HG03135 (cell line): ENCODE measurements at regions not wholly inside any gene's neighbourhood (a gene's known extent, or its start where the extent isn't known, plus 50 kb on each side); places are given as distances from the start of the nearest gene placed in this dataset.
"Not testable (repeated sequence)": the region's sequence is repeated elsewhere in the genome, so short reads cannot be mapped to it uniquely, and the experiment has no call there.

Source experiments
- ATAC-seq: cut with Tn5 transposase; IDR thresholded peaks from one replicate; pipeline ENCODE4 v1.9.1; 2021; ENCODE audit warnings: mild to moderate bottlenecking, moderate library complexity; ENCODE audit not compliant: unreplicated experiment

- ATAC-seq, result no peak
These were observed 376.0 kb downstream of the TFEC start for GRCh38 chr7:115654384-115655214.

DNA sequence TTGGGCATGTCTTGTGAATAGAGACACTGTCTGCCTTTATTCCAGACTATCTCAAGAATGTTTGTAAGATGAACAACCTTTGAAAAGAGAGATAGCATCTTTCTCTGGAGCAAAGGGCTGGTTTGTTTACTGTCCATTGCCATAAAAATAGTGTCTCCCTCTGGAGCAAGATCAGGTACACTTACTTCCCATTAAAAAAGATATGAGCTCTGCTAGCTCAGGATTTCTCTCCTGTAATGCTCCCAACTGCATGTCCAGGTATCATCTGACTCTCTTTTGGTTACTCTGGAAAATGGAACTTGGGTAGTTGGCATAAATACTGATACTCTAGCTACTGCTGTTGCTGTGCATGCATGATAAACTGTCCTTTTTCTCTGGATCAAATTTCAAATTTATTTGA, 381.1 kb downstream of the TFEC start:
- ATAC-seq, result no peak

DNA sequence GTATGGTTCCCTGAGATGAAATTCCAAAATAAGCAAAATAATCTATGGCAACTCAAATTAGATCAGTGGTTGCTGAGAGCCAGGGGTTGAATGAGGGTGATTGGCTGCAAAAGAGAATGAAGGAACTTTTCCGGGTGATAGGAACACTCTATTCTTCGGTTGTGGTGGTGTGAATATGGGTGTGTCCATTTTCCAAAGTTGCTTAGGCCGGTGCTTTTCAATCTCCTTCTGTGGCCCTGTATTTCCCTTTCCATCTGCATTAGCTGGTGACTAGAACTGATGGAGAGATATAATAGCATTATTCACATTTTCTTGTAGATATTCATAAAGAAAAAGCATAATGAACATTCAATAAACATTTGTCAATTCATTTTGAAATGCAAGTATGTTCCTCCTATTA, 382.9 kb downstream of the TFEC start:
- no peak for ATAC-seq

DNA sequence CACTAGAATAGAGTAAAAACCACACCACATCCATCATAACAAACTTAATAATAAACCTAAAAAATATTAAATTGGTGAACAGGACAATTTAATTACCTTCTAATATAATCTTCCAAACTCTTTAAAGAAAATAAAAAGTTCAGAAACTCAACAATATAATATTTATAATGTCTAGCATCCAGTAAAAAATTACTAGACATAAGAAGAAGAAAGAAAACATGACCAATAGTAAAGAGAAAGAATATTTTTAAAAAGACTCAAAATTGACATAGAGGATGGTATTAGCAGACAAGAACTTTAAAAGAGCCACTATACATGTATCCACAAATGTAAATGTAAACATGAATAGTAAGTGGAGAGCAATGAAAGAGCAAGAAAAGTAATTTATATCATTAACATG, 388.4 kb downstream of the TFEC start:
- ATAC-seq, result no peak

DNA sequence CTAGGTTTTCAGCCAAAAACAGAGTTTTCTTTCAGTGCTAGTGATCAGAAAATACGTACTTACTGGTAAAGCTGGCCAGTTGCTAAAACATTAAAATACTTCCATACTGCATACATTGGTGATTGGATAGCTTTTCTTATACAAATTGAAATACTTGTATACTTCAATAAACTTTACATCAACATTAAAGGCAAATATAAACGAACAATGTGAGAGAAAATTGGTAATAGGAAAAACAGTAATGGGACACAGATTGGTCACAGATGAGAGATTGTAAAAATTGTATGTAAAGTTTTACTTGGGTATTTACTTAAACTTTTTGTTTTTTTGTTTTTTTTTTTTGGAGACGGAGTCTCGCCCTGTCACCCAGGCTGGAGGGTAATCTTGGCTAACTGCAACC, 391.7 kb downstream of the TFEC start:
- ATAC-seq, result no peak

- no peak for ATAC-seq
These were observed 393.4 kb downstream of the TFEC start for GRCh38 chr7:115637128-115637527.

DNA sequence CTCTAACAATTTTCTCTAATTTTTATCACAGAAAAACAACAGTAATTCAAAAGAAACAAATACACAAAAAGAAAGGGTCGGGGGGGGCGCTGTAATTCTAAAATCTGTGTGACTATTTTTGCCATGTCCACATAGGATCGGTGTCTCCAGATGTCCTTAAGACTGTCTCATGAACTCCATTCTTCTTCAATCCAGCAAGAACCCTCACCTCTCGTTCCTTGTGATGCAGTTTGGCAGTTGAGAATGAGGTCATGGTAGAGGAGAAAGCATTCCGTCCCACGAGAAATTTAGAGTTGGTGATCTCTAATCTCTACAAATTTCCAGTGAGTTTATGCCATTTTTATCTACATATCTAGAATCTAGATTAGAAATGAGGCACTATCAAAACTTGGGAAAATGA, 394.7 kb downstream of the TFEC start:
- ATAC-seq, result no peak

GRCh38 chr7:115635376-115635775, 395.2 kb downstream of the TFEC start:
- no peak for ATAC-seq

DNA sequence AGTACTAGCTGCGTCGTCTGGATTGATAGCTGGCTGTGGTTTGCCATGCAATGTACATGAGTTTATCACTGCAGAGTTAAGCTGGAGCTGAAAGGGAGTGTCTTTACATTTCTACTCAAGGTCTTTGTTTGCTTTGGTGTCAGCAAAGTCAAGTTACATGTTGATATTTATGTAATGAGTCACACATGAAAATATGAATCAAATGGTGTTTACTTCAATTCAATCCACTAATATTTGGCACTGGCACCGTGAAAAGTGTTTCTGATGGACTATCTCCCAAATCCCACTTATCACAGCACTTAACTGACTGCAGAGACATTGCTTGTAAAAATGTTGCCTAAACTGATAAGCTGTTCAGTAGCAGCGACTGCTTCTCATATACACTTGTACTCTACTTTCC, 395.9 kb downstream of the TFEC start:
- no peak for ATAC-seq

GRCh38 chr7:115632636-115633035, 397.9 kb downstream of the TFEC start:
- ATAC-seq, result no peak

- ATAC-seq, result no peak
These were observed 398.8 kb downstream of the TFEC start for GRCh38 chr7:115631782-115632181.

- ATAC-seq, result no peak
These were observed 400.5 kb downstream of the TFEC start for GRCh38 chr7:115630049-115630448.

DNA sequence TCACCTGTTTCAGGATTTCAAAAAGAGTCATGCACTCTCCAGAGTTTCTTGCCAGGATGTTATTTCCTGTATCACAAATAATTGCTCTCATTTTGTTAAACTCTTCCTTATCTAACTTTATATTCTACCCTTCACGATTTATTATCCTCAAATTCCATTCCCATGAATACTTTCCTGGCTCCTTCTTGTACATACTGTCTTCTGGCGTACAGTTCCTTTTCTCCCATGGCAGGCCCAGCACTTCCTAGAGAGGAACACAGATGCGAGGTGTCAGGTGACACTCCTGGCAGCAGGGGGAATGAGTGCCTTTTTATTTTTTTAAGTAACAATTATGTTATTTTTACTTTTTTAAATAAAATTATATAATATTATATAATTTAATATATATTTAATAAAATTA, 411.9 kb downstream of the TFEC start:
- ATAC-seq, result no peak

GRCh38 chr7:115613836-115614235, 416.7 kb downstream of the TFEC start:
- ATAC-seq, result no peak

DNA sequence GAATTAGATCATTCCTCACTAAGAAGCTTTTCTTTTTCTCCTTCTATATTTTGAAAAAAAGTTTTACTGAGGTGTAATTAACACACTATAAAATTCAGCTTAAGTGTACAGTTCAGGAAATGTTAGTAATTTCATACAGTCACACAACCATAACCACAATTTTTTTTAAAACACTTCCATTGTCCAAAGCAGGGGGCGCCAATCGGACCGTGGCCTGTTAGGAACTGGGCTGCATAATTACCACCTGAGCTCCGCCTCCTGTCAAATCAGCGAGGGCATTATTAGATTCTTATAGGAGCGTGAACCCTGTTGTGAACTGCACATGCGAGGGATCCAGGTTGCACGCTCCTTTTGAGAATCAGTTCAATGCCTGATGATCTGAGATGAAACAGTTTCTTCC, 427.1 kb downstream of the TFEC start:
- no peak for ATAC-seq

DNA sequence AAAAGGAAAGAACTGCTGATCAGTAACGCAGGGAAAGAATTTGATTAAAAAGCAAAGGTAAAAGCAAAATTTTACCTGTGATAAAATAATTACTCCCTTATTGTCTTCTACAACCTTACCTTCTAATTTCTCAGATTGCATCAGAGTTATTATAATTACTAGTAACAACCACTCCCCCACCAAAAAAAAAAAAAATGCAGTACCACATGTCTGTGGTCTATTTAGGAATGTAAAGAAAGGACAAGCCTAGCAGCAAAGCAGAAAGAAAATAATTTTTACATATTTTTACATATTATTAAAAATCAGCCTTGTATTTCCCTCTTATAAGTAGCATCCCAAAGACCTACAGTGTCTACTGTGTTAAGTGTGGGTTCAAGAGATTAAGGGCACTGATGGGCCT, 430.4 kb downstream of the TFEC start:
- no peak for ATAC-seq

- ATAC-seq, result not testable (repeated sequence)
These were observed 431.4 kb downstream of the TFEC start for GRCh38 chr7:115599184-115599583.

DNA sequence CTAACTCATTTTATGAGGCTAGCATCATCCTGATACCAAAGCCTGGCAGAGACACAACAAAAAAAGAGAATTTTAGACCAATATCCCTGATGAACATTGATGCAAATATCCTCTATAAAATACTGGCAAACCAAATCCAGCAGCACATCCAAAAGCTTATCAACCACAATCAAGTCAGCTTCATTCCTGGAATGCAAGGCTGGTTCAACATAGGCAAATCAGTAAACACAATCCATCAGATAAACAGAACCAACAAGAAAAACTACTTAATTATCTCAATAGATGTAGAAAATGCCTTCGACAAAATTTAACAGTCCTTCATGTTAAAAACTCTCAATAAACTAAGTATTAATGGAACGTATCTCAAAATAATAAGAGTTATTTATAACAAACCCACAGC, 433.3 kb downstream of the TFEC start:
- ATAC-seq, result not testable (repeated sequence)

DNA sequence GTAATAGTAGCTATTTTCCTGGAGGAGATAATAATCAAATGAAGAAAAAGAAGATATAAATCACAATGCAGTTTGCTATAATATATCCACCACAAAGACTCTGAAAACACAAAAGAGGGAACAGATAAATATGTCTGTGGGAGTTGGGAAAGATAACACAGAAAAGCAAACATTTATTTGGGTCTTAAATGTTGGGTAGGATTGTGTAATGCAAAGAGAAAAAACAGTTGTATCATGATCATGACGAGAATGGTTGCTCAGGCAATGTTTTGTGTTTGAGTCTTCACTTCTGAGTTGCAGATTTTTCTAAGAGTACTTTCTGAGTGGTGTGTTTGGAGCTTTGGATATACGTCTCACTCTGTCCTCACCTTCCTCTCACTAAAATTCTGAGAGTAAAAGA, 437.5 kb downstream of the TFEC start:
- no peak for ATAC-seq

- ATAC-seq, result no peak
These were observed 445.4 kb downstream of the TFEC start for GRCh38 chr7:115585015-115585718.

DNA sequence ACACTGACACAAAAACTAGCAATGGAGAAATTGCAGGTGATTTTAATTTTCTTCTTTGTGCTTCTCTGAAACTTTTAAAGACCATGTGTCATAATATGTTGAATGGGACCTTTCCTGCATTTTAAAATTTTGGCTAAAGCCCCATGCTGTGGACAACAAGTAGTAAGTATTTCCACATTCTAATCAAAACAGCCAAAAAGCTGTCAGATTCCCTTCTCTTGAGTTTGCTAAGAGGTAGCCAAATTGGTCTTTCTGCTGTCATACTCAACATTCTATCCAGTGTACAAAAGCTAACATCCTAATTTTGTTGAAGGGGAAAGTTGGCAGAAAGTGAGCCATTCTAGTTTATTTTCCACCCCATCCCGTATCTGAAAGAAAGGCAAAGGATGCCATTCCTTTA, 447.6 kb downstream of the TFEC start:
- ATAC-seq, result no peak

DNA sequence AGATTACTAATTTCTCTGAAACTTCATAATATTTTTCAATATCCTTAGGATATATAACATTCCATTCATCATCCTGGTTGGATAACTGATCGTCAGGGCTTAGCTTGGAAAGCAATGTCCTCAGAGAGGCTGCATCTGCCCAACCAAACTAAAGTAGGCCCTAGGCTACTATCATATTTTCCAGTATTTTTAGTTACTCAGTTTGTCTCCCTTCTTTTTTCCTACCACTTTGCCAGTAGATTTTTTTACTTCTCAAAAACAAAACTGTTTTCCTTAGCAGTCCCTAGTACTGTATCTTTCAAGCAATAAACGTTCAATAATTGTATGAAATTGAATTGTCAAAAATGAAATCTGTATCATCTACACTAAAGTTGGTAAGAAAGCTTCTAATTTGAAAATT, 452.0 kb downstream of the TFEC start:
- no peak for ATAC-seq
